ENCODE measurements at regions not wholly inside any gene's neighbourhood (a gene's known extent, or its start where the extent isn't known, plus 50 kb on each side); places are given as distances from the start of the nearest gene placed in this dataset.

DNA sequence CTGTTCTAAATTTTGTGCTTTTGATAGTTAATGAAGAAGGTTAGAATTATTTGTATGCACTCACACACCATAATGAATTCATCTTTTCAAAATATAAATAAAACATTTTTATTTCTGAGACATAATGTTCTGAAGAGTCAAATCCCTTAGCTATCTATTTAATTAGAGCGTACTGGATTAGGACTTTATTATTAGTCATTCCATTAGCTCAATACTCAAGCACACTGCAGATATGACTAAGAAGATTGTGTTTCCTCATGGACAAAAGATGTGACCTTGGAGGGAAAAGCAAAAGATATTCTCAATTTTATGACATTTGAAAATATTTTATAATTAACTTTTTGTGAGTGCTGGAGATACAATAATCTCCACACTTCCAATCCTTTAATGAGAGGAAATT, 666.4 kb downstream of the CD109 start:
- TF ChIP-seq EP300 (IDR thresholded peaks at IDR 0.05) (no peak), POLR2A (IDR thresholded peaks at IDR 0.05) (no peak), POLR2AphosphoS5 (IDR thresholded peaks at IDR 0.05) (no peak), CTCF (IDR thresholded peaks at IDR 0.05) (no peak)
- Histone ChIP-seq H3K27me3 (no peaks in the 10 kb centered on the region), H3K36me3 (no peaks in the 10 kb centered on the region), H3K4me3 (no peak overlapping the region), H3K9me3 (no peaks in the 10 kb centered on the region), H3K27ac (no peak overlapping the region), H3K4me1 (no peaks in the 10 kb centered on the region)
- intact Hi-C loops (cut with DNase I; ENCODE audit: low total_unique reads): no loop called here
- WGBS, 5 donors: 79 to 96% (median 89%) methylated on average over 1 of the region's 1 CpG
- DNase-seq: no peak

DNA sequence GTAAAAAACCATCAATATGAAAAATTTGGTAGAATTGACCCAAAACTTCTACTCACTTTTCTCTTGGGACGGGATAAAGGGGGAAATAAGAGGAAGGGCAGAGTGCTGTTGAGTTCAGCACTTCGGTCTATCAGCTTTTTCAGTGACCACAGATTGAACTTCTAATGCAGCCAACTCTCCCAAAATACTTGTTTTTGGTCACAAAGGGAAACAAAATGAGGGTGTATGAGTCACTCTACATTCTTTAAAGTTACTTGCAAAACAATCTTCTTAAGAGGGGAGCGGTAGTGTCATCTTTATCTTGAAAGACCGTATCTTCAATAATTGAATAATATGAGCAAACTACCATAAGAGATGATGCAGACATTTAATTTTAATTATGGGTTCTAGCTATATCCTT, 661.3 kb downstream of the CD109 start:
- intact Hi-C loops (cut with DNase I; ENCODE audit: low total_unique reads): no loop called here
- Histone ChIP-seq H3K4me1 (no peaks in the 10 kb centered on the region), H3K9me3 (no peaks in the 10 kb centered on the region), H3K36me3 (no peaks in the 10 kb centered on the region), H3K27ac (no peak overlapping the region), H3K4me3 (no peak overlapping the region), H3K27me3 (no peaks in the 10 kb centered on the region)
- TF ChIP-seq EP300 (IDR thresholded peaks at IDR 0.05) (no peak), POLR2AphosphoS5 (IDR thresholded peaks at IDR 0.05) (no peak), CTCF (IDR thresholded peaks at IDR 0.05) (no peak), POLR2A (IDR thresholded peaks at IDR 0.05) (no peak)
- WGBS, 5 donors: 81 to 83% (median 82%) methylated on average over 4 of the region's 4 CpGs
- DNase-seq: no peak

- 77 to 85% (median 80%) methylated on average over 2 of the region's 2 CpGs for WGBS, 5 donors
- no peak overlapping the region for H3K4me3 ChIP-seq
- H3K4me1 ChIP-seq: no peaks in the 10 kb centered on the region
- no peak overlapping the region for H3K27ac ChIP-seq
- intact Hi-C loops (cut with DNase I; ENCODE audit: low total_unique reads): no loop called here
- DNase-seq: no peak
- H3K27me3 ChIP-seq: no peaks in the 10 kb centered on the region
- no peak for TF ChIP-seq CTCF (IDR thresholded peaks at IDR 0.05)
- no peak for TF ChIP-seq POLR2AphosphoS5 (IDR thresholded peaks at IDR 0.05)
- no peak for TF ChIP-seq POLR2A (IDR thresholded peaks at IDR 0.05)
- no peak for TF ChIP-seq EP300 (IDR thresholded peaks at IDR 0.05)
- no peaks in the 10 kb centered on the region for H3K9me3 ChIP-seq
- no peaks in the 10 kb centered on the region for H3K36me3 ChIP-seq
These were observed 660.4 kb downstream of the CD109 start for GRCh38 chr6:74356391-74356790.

GRCh38 chr6:74346936-74347535, 651.0 kb downstream of the CD109 start:
- 73 to 88% (median 80%) methylated on average over 4 of the region's 4 CpGs for WGBS, 5 donors
- intact Hi-C loops (cut with DNase I; ENCODE audit: low total_unique reads): no loop called here
- Histone ChIP-seq H3K36me3 (no peaks in the 10 kb centered on the region), H3K27me3 (no peaks in the 10 kb centered on the region), H3K4me1 (no peaks in the 10 kb centered on the region), H3K9me3 (no peaks in the 10 kb centered on the region), H3K27ac (no peak overlapping the region), H3K4me3 (no peak overlapping the region)
- DNase-seq: peak in 1 of 2 donors; percentile 28
- TF ChIP-seq EP300 (IDR thresholded peaks at IDR 0.05) (no peak), POLR2A (IDR thresholded peaks at IDR 0.05) (no peak), CTCF (IDR thresholded peaks at IDR 0.05) (no peak), POLR2AphosphoS5 (IDR thresholded peaks at IDR 0.05) (no peak)

All from stomach (tissue), 8 donors.